ENCODE measurements at regions not wholly inside any gene's neighbourhood (a gene's known extent, or its start where the extent isn't known, plus 50 kb on each side); places are given as distances from the start of the nearest gene placed in this dataset.

DNA sequence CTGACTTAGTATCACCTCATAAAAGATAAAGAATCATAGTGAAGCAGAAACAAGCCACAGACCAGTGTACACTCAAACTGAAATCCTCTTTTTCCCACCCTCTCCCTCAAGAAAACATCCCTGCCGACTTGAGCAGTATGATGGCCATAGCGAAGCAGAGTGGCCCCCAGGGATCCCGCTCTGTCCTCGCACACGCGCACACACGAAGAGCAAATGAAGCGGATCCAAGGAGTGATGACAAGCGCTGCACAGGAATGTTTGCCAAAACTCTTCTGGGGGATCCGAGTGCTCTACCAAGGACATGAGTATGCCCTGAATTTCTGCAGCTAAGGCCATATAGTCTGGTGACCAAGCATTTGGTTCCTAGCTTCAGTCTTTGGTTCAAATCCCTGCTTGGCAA, 134.5 kb upstream of the C2CD4B start:
- no peak for TF ChIP-seq EZH2 (IDR thresholded peaks at IDR 0.05; ENCODE audit: borderline replicate concordance)
- TF ChIP-seq, protein P1, sequence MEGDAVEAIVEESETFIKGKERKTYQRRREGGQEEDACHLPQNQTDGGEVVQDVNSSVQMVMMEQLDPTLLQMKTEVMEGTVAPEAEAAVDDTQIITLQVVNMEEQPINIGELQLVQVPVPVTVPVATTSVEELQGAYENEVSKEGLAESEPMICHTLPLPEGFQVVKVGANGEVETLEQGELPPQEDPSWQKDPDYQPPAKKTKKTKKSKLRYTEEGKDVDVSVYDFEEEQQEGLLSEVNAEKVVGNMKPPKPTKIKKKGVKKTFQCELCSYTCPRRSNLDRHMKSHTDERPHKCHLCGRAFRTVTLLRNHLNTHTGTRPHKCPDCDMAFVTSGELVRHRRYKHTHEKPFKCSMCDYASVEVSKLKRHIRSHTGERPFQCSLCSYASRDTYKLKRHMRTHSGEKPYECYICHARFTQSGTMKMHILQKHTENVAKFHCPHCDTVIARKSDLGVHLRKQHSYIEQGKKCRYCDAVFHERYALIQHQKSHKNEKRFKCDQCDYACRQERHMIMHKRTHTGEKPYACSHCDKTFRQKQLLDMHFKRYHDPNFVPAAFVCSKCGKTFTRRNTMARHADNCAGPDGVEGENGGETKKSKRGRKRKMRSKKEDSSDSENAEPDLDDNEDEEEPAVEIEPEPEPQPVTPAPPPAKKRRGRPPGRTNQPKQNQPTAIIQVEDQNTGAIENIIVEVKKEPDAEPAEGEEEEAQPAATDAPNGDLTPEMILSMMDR (IDR thresholded peaks at IDR 0.05; ENCODE audit: poor library complexity): no peak
- TF ChIP-seq EZH2phosphoT487 (IDR thresholded peaks at IDR 0.05; ENCODE audit: low read depth, severe bottlenecking, unreplicated experiment): no peak
